ENCODE measurements at regions not wholly inside any gene's neighbourhood (a gene's known extent, or its start where the extent isn't known, plus 50 kb on each side); places are given as distances from the start of the nearest gene placed in this dataset.

DNA sequence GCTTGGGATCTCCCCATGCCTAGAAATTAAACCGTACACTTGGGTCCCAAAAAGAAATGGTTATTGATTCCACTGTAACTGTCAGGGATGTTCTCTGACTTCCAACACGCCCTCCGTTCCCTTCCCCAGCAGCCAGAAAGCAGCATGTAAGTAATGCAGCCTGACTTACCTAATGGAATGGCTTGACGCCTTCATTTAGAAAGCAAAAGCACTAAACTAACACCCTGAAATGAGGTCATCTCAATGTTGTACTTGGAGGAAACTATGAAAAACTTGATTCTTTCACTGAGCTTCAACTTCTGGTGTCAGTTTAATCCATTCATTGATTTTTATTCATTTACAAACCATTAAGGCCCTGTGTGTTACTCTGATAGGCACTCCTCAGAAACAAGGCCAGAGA is 110.8 kb upstream of the NOCT start:
- Histone ChIP-seq H3K27ac (ENCODE audit: control insufficient read depth, insufficient read depth, low read length) (no peak overlapping the region), H3K9me1 (ENCODE audit: control insufficient read depth, extremely low read depth, insufficient read depth, low read length) (no peaks in the 10 kb centered on the region), H3K4me3 (ENCODE audit: control insufficient read depth in 2 of 3, extremely low read depth in 1 of 3, insufficient read depth in 2 of 3, low read depth in 1 of 3, low read length in 3 of 3) (no peak overlapping the region), H3K79me2 (ENCODE audit: control insufficient read depth, insufficient read depth, low read length) (no peaks in the 10 kb centered on the region), H2AFZ (ENCODE audit: control insufficient read depth, low read length) (no peak overlapping the region), H3K9me3 (ENCODE audit: control insufficient read depth, low read depth, low read length) (no peaks in the 10 kb centered on the region), H3K4me2 (ENCODE audit: control insufficient read depth, extremely low read depth, insufficient read depth, low read depth, low read length) (no peak overlapping the region), H3K36me3 (ENCODE audit: control insufficient read depth in 2 of 2, extremely low read depth in 1 of 2, insufficient read depth in 2 of 2, low read length in 2 of 2) (no peaks in the 10 kb centered on the region), H3K4me1 (ENCODE audit: control insufficient read depth, extremely low read depth, insufficient read depth, low read length) (no peaks in the 10 kb centered on the region), H3K27me3 (ENCODE audit: control insufficient read depth, extremely low read depth, insufficient read depth, low read length) (no peaks in the 10 kb centered on the region), H4K20me1 (ENCODE audit: control insufficient read depth, extremely low read depth, insufficient read depth, low read length) (no peaks in the 10 kb centered on the region), H3K9ac (ENCODE audit: control insufficient read depth, extremely low read depth, insufficient read depth, low read length) (no peak overlapping the region)
- FAIRE-seq (no peak), DNase-seq (ENCODE audit: low read depth, low spot score) (no peak)
- TF ChIP-seq, protein P1, sequence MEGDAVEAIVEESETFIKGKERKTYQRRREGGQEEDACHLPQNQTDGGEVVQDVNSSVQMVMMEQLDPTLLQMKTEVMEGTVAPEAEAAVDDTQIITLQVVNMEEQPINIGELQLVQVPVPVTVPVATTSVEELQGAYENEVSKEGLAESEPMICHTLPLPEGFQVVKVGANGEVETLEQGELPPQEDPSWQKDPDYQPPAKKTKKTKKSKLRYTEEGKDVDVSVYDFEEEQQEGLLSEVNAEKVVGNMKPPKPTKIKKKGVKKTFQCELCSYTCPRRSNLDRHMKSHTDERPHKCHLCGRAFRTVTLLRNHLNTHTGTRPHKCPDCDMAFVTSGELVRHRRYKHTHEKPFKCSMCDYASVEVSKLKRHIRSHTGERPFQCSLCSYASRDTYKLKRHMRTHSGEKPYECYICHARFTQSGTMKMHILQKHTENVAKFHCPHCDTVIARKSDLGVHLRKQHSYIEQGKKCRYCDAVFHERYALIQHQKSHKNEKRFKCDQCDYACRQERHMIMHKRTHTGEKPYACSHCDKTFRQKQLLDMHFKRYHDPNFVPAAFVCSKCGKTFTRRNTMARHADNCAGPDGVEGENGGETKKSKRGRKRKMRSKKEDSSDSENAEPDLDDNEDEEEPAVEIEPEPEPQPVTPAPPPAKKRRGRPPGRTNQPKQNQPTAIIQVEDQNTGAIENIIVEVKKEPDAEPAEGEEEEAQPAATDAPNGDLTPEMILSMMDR (optimal IDR thresholded peaks at IDR 0.05 in 1 of 3, IDR thresholded peaks at IDR 0.05 in 1 of 3, conservative IDR thresholded peaks at IDR 0.05 in 1 of 3; ENCODE audit: extremely low read depth in 1 of 3, insufficient read depth in 2 of 3, low read length in 3 of 3): no peak
- no peak for TF ChIP-seq EZH2 (IDR thresholded peaks at IDR 0.05; ENCODE audit: low read length)
- dilution Hi-C loops (cut with MboI; ENCODE audit: extremely low pct_ligation_motif_present, low sequenced_read_pairs): no loop called here

DNA sequence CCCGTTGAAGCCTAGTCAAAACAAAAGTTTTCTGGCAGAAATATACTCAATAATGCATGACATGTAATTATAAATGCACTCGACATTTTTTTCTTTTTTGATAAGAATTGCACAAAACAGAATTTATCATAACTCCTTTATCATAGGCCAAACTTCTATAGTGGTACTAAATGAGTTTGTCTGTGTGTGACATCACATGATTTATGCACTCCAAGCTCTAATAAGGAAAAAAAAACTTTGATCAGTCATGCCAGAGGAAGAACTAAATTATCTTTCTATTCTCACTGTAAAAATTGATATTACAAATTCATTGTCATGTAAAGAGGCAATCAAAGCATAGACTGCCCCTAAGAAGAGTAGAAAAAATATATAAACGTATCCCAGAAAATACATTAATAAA is 112.4 kb upstream of the NOCT start:
- Histone ChIP-seq H3K36me3 (ENCODE audit: control insufficient read depth in 2 of 2, extremely low read depth in 1 of 2, insufficient read depth in 2 of 2, low read length in 2 of 2) (no peaks in the 10 kb centered on the region), H3K9me3 (ENCODE audit: control insufficient read depth, low read depth, low read length) (no peaks in the 10 kb centered on the region), H3K4me3 (ENCODE audit: control insufficient read depth in 2 of 3, extremely low read depth in 1 of 3, insufficient read depth in 2 of 3, low read depth in 1 of 3, low read length in 3 of 3) (no peak overlapping the region), H3K79me2 (ENCODE audit: control insufficient read depth, insufficient read depth, low read length) (no peaks in the 10 kb centered on the region), H3K9ac (ENCODE audit: control insufficient read depth, extremely low read depth, insufficient read depth, low read length) (no peak overlapping the region), H3K4me1 (ENCODE audit: control insufficient read depth, extremely low read depth, insufficient read depth, low read length) (peaks cover 2% of the 10 kb centered on the region), H3K9me1 (ENCODE audit: control insufficient read depth, extremely low read depth, insufficient read depth, low read length) (no peaks in the 10 kb centered on the region), H4K20me1 (ENCODE audit: control insufficient read depth, extremely low read depth, insufficient read depth, low read length) (no peaks in the 10 kb centered on the region), H3K27ac (ENCODE audit: control insufficient read depth, insufficient read depth, low read length) (no peak overlapping the region), H3K4me2 (ENCODE audit: control insufficient read depth, extremely low read depth, insufficient read depth, low read depth, low read length) (no peak overlapping the region), H3K27me3 (ENCODE audit: control insufficient read depth, extremely low read depth, insufficient read depth, low read length) (no peaks in the 10 kb centered on the region), H2AFZ (ENCODE audit: control insufficient read depth, low read length) (no peak overlapping the region)
- FAIRE-seq (no peak), DNase-seq (ENCODE audit: low read depth, low spot score) (no peak)
- no peak for TF ChIP-seq EZH2 (IDR thresholded peaks at IDR 0.05; ENCODE audit: low read length)
- TF ChIP-seq, protein P1 (optimal IDR thresholded peaks at IDR 0.05 in 1 of 3, IDR thresholded peaks at IDR 0.05 in 1 of 3, conservative IDR thresholded peaks at IDR 0.05 in 1 of 3; ENCODE audit: extremely low read depth in 1 of 3, insufficient read depth in 2 of 3, low read length in 3 of 3): no peak
- dilution Hi-C loops (cut with MboI; ENCODE audit: extremely low pct_ligation_motif_present, low sequenced_read_pairs): no loop called here
